DND-41 (cell line): ENCODE measurements at regions not wholly inside any gene's neighbourhood (a gene's known extent, or its start where the extent isn't known, plus 50 kb on each side); places are given as distances from the start of the nearest gene placed in this dataset.

ENCODE experiments used
- ATAC-seq: fragments of 200-7000 bp; cut with Tn5 transposase; 3 replicates; pipeline ENCODE4 v1.9.1; 2021; ENCODE audit warnings: low read depth; ENCODE audit not compliant: insufficient read depth
- DNase-seq: peaks from one replicate; pipeline ENCODE4 v3.0.0-alpha.2; 2020
- H2AFZ ChIP-seq: 2 replicates; pipeline ENCODE4 v1.6.0; 2012; ENCODE audit warnings: low read depth, low read length
- H3K27ac ChIP-seq: 2 replicates; pipeline ENCODE4 v1.5.1; 2012; ENCODE audit warnings: low read length, inconsistent platforms
- H3K27me3 ChIP-seq: fragments of 200-600 bp; sonication (generic); 2 replicates; pipeline ENCODE4 v1.6.0; 2012; ENCODE audit warnings: low read length, mild to moderate bottlenecking, inconsistent platforms; ENCODE audit not compliant: insufficient read depth, poor library complexity
- H3K36me3 ChIP-seq: 2 replicates; pipeline ENCODE4 v1.5.1; 2012; ENCODE audit warnings: low read length, inconsistent platforms; ENCODE audit not compliant: insufficient read depth
- H3K4me1 ChIP-seq: 2 replicates; pipeline ENCODE4 v1.5.1; 2012; ENCODE audit warnings: mild to moderate bottlenecking, low read length; ENCODE audit not compliant: insufficient read depth
- H3K4me2 ChIP-seq: 2 replicates; pipeline ENCODE4 v1.6.0; 2012; ENCODE audit warnings: mild to moderate bottlenecking, moderate library complexity, low read length, inconsistent platforms; ENCODE audit not compliant: insufficient read depth
- H3K4me3 ChIP-seq, 2 experiments: fragments of 200-600 bp in 1 of 2; shearing (Covaris generic) in 1 of 2; 2 replicates each; pipeline ENCODE4 v1.5.1; 2012 to 2016; ENCODE audit warnings: inconsistent platforms in 2 of 2, low read length in 2 of 2, mild to moderate bottlenecking in 2 of 2, low read depth in 1 of 2, moderate library complexity in 1 of 2
- H3K79me2 ChIP-seq: 2 replicates; pipeline ENCODE4 v1.6.0; 2012; ENCODE audit warnings: low read length, inconsistent platforms; ENCODE audit not compliant: insufficient read depth
- H3K9ac ChIP-seq: 2 replicates; pipeline ENCODE4 v1.6.0; 2012; ENCODE audit warnings: low read depth, mild to moderate bottlenecking, inconsistent platforms, low read length, moderate library complexity
- H3K9me3 ChIP-seq: 2 replicates; pipeline ENCODE4 v1.5.1; 2012; ENCODE audit warnings: low read length, moderate library complexity, mild to moderate bottlenecking, inconsistent platforms; ENCODE audit not compliant: insufficient read depth, severe bottlenecking
- H4K20me1 ChIP-seq: 2 replicates; pipeline ENCODE4 v1.6.0; 2012; ENCODE audit warnings: low read length; ENCODE audit not compliant: insufficient read depth
- EZH2 ChIP-seq: IDR thresholded peaks from 3 replicates; pipeline ENCODE4 v1.6.1; 2012; ENCODE audit warnings: borderline replicate concordance, low read depth, mild to moderate bottlenecking, moderate library complexity, low read length, inconsistent platforms; ENCODE audit not compliant: severe bottlenecking
- TF ChIP-seq, protein P1 (sequence below): IDR thresholded peaks from 2 replicates; pipeline ENCODE4 v1.5.1; 2012; ENCODE audit warnings: borderline replicate concordance, low read length, moderate library complexity, mild to moderate bottlenecking; ENCODE audit not compliant: poor library complexity, severe bottlenecking; ENCODE audit errors: extremely low read depth

DNA sequence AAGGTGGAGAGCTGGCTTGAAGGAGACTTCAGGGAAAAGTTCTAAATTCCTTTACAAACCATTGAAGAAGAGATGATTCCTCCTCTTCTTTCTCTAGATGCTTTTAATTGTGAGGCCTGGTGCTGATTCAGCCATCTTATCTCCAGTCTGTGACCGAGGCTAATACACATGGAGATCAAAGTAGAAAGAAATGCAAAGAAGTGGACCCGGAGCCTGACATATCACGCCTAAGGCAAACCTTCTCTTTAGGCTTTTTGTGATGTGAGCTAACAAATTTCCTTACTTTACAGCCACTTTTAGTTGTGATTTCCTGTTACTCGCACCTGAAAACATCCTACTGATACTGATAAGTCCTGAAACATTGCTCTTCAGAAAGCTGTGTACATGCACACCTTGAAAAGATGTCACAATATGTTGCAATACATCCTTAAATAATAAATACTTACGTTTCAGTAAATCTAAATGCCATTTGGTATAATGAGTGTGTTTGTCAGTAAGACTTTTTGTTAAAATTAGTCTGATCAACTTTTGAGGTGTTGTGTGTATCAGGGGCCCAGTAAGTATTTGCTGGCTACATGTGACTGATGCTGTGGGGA, 192.4 kb downstream of the BAMBI start:
- Histone ChIP-seq H3K27ac (no peak overlapping the region), H3K27me3 (no peaks in the 10 kb centered on the region), H4K20me1 (no peaks in the 10 kb centered on the region), H3K4me1 (no peaks in the 10 kb centered on the region), H3K9ac (no peak overlapping the region), H3K79me2 (no peaks in the 10 kb centered on the region), H3K9me3 (no peaks in the 10 kb centered on the region), H3K36me3 (no peaks in the 10 kb centered on the region), H2AFZ (no peak overlapping the region), H3K4me2 (no peak overlapping the region), H3K4me3 (no peak overlapping the region)
- ATAC-seq (no peak), DNase-seq (no peak)
- TF ChIP-seq, protein P1, sequence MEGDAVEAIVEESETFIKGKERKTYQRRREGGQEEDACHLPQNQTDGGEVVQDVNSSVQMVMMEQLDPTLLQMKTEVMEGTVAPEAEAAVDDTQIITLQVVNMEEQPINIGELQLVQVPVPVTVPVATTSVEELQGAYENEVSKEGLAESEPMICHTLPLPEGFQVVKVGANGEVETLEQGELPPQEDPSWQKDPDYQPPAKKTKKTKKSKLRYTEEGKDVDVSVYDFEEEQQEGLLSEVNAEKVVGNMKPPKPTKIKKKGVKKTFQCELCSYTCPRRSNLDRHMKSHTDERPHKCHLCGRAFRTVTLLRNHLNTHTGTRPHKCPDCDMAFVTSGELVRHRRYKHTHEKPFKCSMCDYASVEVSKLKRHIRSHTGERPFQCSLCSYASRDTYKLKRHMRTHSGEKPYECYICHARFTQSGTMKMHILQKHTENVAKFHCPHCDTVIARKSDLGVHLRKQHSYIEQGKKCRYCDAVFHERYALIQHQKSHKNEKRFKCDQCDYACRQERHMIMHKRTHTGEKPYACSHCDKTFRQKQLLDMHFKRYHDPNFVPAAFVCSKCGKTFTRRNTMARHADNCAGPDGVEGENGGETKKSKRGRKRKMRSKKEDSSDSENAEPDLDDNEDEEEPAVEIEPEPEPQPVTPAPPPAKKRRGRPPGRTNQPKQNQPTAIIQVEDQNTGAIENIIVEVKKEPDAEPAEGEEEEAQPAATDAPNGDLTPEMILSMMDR, result no peak
- TF ChIP-seq EZH2, result no peak

DNA sequence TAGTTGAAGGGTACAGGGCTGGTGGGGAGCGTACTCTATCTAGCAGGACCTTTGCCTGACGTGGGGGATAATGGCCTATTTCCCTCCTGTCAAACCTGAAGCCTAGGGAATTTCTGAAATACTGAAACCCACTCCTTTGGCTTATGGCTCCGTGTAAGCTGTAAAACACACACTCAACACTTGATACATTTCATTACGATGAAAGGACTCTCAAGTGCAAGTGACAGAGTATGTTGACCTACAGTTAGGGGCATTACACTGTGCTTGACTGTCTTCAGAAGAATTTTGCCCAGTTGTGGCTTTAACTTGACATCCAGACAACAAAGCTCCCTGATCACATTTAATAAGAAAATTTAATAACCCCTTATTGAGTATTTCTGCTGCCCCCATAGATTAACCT, 194.3 kb downstream of the BAMBI start:
- no peak overlapping the region for H2AFZ ChIP-seq
- no peak overlapping the region for H3K4me3 ChIP-seq
- H3K4me1 ChIP-seq, result no peaks in the 10 kb centered on the region
- no peaks in the 10 kb centered on the region for H3K36me3 ChIP-seq
- H3K9ac ChIP-seq, result no peak overlapping the region
- no peak for ATAC-seq
- H4K20me1 ChIP-seq, result no peaks in the 10 kb centered on the region
- H3K4me2 ChIP-seq, result no peak overlapping the region
- no peaks in the 10 kb centered on the region for H3K27me3 ChIP-seq
- H3K9me3 ChIP-seq, result no peaks in the 10 kb centered on the region
- no peak for DNase-seq
- no peak overlapping the region for H3K27ac ChIP-seq
- TF ChIP-seq, protein P1, result no peak
- no peak for TF ChIP-seq EZH2
- H3K79me2 ChIP-seq, result no peaks in the 10 kb centered on the region

DNA sequence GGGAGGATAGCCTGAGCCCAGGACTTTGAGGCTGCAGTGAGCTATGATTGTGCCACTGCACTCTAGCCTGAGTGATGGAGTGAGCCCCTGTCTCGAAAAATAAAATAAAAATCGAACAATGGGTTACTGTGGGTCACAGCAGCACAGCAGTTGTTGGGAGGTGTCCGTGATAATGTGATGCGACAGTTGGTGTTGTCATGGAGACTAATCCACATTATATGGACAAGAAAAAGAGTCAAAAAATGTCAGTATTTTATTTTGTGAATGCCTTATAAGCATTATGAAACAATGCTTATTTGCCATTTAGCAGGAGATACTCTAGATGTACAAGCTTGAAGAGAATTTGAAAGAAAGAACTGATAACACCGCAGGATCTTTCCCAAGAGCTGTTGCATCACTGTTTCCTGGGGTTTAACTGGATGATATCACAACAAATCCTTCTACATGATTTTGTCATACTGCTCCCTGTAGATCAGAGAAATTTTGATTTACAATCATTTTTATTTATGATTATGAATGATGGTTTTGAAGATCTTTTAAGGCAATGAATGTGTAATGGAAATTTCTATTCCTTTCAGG, 195.4 kb downstream of the BAMBI start:
- Histone ChIP-seq H4K20me1 (no peaks in the 10 kb centered on the region), H3K9ac (no peak overlapping the region), H3K4me3 (no peak overlapping the region), H3K4me2 (no peak overlapping the region), H3K9me3 (no peaks in the 10 kb centered on the region), H3K27ac (no peak overlapping the region), H3K27me3 (no peaks in the 10 kb centered on the region), H3K79me2 (no peaks in the 10 kb centered on the region), H2AFZ (no peak overlapping the region), H3K4me1 (no peaks in the 10 kb centered on the region), H3K36me3 (no peaks in the 10 kb centered on the region)
- ATAC-seq (no peak), DNase-seq (no peak)
- TF ChIP-seq, protein P1, result no peak
- no peak for TF ChIP-seq EZH2
